Smooth muscle cell of the brain vasculature (primary cell): ENCODE measurements at regions not wholly inside any gene's neighbourhood (a gene's known extent, or its start where the extent isn't known, plus 50 kb on each side); places are given as distances from the start of the nearest gene placed in this dataset.

Experiments used
- DNase-seq: peaks from one replicate; pipeline ENCODE4 v3.0.0-alpha.2; 2012; ENCODE audit warnings: low read depth, low spot score

DNA sequence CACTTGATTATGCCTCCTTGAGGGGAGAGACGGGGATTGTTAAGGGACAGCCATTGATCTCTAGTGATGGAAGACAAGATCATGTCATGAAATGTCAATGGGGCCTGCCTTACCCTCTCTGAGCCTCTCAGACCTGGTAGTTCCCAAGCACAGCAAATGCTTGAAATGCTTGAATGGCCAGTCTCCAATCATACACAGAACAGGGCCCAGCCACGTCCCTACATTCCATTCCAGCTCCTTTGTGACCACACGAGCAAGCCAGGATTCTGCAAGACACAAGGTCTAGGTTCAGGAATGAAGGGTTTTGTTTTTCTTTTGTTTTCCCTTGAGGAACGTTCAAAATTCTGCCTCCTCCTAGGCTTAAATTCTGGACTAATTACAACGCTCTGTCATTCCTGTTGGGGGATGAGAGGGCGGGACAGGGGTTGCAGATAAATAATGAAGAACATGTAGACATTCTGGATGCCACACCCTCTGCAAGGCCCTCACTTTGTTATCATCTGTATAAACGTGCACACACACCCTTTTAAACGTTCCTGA lies 98.1 kb upstream of the YPEL5 start:
- DNase-seq = no peak

DNA sequence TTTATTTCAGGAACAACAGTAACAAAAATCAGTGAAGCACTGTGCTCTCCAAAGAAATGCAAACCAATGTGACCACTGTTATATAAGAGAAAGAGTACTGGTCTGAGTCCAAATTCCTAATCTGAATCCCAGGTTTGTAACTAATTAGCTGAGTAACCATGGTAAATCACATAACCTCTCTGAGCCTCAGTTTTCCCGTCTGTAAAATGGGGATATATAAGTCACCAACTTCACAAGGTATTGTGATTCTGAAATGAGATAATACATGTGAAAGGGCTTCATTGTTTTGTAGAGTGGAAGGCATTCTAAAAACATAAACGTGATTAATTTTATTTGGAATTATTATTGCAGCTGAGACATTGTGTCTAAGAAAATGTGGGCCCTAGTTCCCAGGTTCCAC lies 91.3 kb upstream of the YPEL5 start:
- DNase-seq = no peak

DNA sequence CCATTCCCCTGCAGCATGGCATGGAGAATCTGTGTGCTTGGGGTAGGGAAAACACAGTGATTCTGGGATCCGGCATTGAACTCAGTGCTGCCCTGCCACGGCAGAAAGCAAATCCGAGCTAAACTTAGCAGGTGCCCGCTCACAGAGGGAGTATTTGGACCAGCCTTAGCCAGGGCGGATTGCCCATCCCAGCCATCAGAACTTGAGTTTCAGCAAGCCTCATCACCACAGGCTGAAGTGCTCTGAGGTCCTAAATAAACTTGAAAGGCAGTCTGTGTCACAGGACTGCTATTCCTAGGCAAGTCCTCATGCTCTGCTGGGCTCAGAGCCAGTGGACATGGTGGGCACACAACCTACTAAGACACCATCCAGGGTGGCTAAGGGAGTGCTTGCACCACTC lies 86.2 kb upstream of the YPEL5 start:
- DNase-seq = no peak

DNA sequence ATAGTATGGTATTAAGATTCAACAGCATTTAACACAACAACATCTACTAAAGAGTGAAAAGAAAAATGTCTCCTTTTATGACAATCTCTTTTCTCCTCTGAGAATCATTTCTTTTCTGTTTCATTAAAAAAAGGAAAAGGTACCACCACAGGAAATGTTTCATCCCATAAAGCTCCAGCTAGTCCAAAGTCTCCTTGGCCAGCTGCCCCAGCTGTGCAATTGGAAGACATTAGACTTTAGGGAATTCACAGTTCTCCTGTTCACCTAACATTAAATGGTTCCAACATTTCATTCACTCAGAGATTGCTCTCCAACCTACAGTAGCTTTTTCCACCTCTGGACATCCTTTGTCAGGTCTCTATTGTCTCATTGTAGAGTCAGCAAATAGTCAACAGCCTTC lies 78.7 kb upstream of the YPEL5 start:
- DNase-seq = no peak

DNA sequence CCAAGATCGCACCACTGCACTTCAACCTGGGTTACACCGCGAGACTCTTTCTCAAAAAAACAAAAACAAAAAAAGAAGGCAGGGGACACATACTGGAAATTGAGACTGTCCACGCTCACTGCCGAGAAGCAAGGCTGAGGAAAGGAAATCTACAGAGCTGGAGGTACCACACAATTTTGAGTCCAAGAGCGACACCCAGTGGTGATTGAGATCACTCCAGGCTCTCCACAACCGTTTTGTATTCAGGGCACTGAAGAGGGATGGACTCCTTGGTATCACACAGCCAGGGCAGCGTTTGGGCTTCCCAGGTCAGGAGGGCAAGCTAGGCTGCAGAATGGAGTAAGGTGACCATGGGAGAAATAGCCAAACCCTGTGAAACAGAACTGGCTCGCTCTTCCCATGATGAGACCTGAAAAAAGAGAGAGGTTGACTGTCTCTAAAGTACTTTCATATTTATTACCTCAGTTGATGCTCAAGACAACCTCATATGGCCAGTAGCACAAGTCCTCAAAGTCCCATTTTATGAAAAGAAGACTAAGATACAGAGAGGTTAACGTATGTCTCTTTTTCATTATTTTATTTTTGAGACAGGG lies 74.5 kb upstream of the YPEL5 start:
- DNase-seq = peak; percentile 36

DNA sequence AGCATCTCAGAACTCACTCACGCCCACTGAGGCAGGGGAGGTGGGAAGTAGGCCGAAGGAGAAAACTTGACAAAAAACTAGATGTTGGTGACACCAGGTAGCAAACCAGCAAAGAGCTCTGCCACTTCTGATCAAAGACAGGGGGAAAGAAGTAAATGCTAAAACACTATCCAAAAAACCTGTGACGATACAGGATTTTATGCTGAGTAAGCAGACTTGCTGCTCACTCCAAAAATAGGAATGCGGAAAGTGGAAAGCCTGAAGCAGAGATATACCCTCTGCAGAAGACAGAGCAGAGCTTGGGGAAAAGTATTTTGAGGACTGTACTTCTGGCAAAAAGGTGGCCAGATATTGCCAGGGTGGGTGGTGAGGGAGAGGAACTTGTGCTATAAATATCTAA lies 73.3 kb upstream of the YPEL5 start:
- DNase-seq = no peak

DNA sequence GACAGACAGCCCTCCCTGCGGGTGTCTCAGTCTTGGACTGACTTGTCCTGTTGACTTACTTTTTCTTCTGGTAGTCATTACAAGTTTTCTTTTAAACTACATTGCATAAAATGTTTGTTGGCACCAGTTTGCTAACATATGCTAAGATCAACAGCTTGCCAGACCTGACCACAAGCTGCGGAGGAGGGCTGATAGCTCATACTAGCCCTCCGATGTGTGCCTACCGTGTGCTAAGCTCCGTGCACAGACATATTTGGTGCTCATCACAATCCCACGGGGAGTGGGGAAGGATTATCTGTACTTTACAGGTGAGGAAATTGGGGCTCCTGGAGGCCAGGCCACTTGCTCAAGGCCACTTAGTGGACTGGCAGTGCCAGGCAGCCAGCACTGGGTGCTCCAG lies 72.8 kb upstream of the YPEL5 start:
- no peak for DNase-seq

DNA sequence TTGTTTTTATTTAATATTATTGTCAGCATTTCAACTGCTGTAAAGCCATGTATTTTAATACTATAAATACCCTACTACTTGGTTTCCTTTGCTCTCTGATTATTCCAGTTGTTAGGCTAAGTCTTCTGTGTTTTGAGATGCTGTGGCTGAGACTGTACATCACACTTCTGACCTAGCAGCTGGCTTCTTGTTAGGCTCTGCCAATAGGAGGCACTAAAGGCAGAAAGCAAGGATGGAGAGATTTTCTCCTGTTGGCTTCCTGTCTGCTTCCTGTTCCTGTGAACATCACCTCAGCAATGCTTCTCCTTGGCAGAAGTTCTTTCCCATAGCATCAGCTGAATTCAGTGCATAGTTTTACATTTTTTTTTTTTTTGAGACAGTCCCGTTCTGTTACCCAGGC lies 68.3 kb upstream of the YPEL5 start:
- DNase-seq = no peak

DNA sequence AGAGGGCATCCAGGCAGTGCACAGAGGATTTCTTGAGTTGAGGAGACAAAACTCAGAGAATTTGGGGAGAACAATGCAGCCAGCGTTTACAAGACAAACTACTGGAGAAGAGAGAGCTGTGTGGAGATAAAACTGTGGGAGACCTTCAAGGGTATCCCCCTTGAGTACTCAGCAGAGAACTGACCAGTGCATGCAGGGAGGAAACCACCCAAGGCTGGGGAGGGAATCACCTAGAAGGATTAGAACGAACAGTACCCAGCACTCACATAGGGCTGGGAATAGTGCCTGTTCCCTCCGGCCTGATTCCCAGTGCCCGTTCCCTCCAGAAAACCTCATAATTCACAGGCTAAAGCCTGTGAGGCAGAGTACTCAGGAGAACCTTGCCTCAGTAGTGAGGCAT lies 61.9 kb upstream of the YPEL5 start:
- no peak for DNase-seq

DNA sequence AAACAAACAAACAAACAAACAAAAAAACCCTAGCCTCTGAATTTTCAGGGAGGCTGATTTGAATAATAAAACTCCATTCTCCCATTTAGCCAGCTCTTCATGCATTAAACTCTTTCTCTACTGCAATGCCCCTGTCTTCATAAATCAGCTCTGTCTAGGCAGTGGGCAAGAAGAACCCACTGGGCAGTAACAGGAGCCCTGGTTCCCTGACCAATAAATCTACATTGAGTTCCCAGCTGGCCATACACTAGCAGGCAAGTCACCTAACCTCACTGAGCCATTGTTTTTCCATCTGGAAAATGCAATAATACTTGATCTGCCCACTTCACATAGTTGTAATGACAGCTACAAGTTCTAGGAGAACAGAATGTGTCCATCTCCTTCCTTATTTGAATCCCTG lies 57.6 kb upstream of the YPEL5 start:
- no peak for DNase-seq

DNA sequence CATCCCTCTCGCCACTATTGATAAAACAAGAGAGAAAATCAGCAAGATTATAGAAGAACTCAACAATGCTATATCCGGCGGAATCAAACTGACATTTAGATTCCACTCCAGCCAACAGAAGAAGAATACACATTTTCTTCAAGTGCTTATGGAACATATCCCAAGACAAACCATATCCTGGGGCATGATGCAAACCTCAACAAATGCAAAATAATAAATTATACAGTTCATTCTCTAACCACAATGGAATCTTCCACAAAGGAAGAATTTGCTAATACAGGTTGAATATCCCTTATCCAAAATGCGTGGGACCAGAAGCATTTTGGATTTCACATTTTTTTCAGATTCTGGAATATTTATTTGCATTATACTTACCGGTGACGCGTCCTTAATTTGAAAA lies 51.4 kb upstream of the YPEL5 start:
- DNase-seq = no peak

DNA sequence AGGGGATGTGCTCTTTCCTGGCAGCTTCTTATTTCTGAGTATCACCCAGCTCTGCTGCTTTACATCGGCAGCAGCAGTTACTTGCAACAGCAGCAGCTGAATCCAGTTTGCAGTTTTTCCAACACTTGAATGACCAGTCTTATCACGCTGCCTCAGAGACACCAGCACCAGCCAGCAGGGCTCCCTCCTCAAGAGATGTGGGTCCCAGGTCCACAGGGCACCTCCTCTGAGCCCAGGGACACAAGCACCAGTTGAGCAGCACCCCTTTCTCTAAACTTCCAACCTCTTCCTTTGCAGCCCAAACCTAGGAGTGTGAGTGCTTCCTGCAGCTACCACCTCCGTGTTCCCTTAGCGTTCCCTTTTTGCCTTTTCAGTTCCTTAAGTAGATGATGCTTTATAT lies 50.4 kb upstream of the YPEL5 start:
- no peak for DNase-seq
